Gastrocnemius medialis (tissue), 4 donors: ENCODE measurements at regions not wholly inside any gene's neighbourhood (a gene's known extent, or its start where the extent isn't known, plus 50 kb on each side); places are given as distances from the start of the nearest gene placed in this dataset.

ENCODE experiments used
- CTCF ChIP-seq, 5 experiments: fragments of 450-650 bp in 3 of 5; fragments of 200-600 bp in 2 of 5; sonication (generic) in 2 of 5; IDR thresholded peaks in 4 of 5; conservative IDR thresholded peaks in 1 of 5; 1 replicate in 4 of 5; 2 replicates in 1 of 5; pipeline ENCODE4 v1.5.1; 2016 to 2019; ENCODE audit warnings: antibody characterized with exemption in 5 of 5, mild to moderate bottlenecking in 3 of 5, moderate library complexity in 3 of 5
- POLR2A ChIP-seq, 2 donors: fragments of 450-650 bp; IDR thresholded peaks; one replicate each; pipeline ENCODE4 v1.6.1; 2017; ENCODE audit warnings: antibody characterized with exemption in 2 of 2, mild to moderate bottlenecking in 2 of 2, moderate library complexity in 2 of 2

GRCh38 chr10:17518338-17518737 is 63.9 kb upstream of the ST8SIA6 start:
- TF ChIP-seq CTCF (IDR thresholded peaks at IDR 0.05 in 4 of 5, conservative IDR thresholded peaks at IDR 0.05 in 1 of 5): no peak
- TF ChIP-seq POLR2A (IDR thresholded peaks at IDR 0.05): no peak
